ENCODE measurements at regions not wholly inside any gene's neighbourhood (a gene's known extent, or its start where the extent isn't known, plus 50 kb on each side); places are given as distances from the start of the nearest gene placed in this dataset.

DNA sequence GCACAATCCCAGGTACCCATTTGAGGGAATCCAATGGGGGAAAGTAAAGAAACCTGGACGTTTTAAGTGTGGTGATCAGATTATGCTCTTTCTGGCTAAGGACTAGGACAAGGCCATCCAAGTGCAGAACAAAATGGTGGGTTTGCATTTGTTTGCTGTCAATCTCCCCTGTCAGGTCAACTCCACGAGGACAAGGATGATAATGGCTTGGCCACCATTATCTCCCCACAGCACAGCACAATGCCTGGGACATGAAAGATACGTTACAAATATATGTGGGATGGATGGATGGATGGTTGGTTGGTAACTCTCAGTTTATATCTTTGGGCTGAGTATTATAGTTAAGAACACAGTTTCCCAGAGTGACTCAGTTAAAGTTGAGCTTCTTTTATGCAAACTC is 526.9 kb downstream of the NPIPA7 start:
- TF ChIP-seq EZH2phosphoT487 (IDR thresholded peaks at IDR 0.05; ENCODE audit: insufficient read depth, low read depth) (no peak), EZH2 (IDR thresholded peaks at IDR 0.05; ENCODE audit: insufficient read depth, poor library complexity, severe bottlenecking) (no peak)
